ENCODE measurements at regions not wholly inside any gene's neighbourhood (a gene's known extent, or its start where the extent isn't known, plus 50 kb on each side); places are given as distances from the start of the nearest gene placed in this dataset.

DNA sequence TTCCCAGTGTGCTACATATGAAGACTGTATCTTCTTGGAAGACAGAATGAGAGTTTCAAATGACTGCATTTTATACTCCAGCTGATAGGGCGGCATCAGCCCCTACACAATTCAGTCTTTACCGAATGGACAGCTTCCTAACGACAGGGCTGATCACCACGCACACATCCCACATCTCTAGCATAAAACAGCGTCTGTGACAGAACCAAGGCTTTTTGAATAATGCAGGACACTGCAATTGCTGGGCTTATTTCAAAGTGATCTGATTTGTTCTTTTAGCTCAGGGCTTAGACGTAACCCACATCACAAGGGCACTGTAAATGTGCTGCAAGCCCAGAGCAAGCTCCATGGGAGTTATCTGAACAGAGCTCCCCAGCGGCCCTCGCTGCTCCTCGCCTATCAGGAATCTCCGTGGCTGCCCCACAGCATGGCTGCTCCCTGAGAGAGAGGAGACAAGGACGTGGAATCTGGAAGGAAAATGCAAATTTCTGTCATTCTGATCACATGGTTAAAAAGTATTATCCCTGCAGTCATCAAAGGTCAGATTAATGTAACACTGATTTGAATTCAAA, 158.5 kb upstream of the ALKAL2 start:
- no peaks in the 10 kb centered on the region for H3K79me2 ChIP-seq (ENCODE audit: low read length)
- H3K4me2 ChIP-seq (ENCODE audit: low read length), result no peak overlapping the region
- H4K20me1 ChIP-seq (ENCODE audit: insufficient read depth, low read length), result no peaks in the 10 kb centered on the region
- H3K4me1 ChIP-seq (ENCODE audit: low read length), result no peaks in the 10 kb centered on the region
- H3K27me3 ChIP-seq (ENCODE audit: low read depth, low read length), result no peaks in the 10 kb centered on the region
- no peak overlapping the region for H2AFZ ChIP-seq (ENCODE audit: low read depth, low read length)
- no peak for TF ChIP-seq EZH2phosphoT487 (IDR thresholded peaks at IDR 0.05; ENCODE audit: low read depth)
- TF ChIP-seq, protein P1, sequence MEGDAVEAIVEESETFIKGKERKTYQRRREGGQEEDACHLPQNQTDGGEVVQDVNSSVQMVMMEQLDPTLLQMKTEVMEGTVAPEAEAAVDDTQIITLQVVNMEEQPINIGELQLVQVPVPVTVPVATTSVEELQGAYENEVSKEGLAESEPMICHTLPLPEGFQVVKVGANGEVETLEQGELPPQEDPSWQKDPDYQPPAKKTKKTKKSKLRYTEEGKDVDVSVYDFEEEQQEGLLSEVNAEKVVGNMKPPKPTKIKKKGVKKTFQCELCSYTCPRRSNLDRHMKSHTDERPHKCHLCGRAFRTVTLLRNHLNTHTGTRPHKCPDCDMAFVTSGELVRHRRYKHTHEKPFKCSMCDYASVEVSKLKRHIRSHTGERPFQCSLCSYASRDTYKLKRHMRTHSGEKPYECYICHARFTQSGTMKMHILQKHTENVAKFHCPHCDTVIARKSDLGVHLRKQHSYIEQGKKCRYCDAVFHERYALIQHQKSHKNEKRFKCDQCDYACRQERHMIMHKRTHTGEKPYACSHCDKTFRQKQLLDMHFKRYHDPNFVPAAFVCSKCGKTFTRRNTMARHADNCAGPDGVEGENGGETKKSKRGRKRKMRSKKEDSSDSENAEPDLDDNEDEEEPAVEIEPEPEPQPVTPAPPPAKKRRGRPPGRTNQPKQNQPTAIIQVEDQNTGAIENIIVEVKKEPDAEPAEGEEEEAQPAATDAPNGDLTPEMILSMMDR (IDR thresholded peaks at IDR 0.05; ENCODE audit: low read depth, low read length), result no peak
- H3K9me3 ChIP-seq (ENCODE audit: insufficient read depth, low read length), result no peaks in the 10 kb centered on the region
- H3K4me3 ChIP-seq (ENCODE audit: low read length), result no peak overlapping the region
- no peak overlapping the region for H3K9ac ChIP-seq (ENCODE audit: low read length)
- no peak overlapping the region for H3K27ac ChIP-seq (ENCODE audit: low read length)
- H3K36me3 ChIP-seq (replicated peaks; ENCODE audit: low read depth, low read length), result no peaks in the 10 kb centered on the region

DNA sequence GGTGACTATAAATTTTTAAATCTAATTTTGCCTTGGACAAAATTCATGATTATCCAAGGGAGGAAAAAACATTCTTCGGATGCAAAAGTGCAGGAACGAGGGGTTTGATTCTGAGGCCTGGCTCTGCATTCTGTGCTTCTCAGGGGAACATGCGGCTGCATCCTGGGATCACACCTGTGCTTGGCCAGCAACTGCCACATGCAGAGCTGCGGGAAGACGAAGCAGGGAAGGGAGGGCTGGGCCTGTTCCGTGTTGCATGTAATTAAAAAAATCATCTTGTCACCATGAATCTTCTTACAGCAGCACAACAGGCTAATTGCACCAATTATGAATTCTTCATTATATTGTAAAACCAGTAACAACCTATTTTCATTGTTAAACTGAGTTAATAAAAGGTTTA, 158.0 kb upstream of the ALKAL2 start:
- H3K4me3 ChIP-seq (ENCODE audit: low read length), result no peak overlapping the region
- no peaks in the 10 kb centered on the region for H3K9me3 ChIP-seq (ENCODE audit: insufficient read depth, low read length)
- no peaks in the 10 kb centered on the region for H3K4me1 ChIP-seq (ENCODE audit: low read length)
- H2AFZ ChIP-seq (ENCODE audit: low read depth, low read length), result no peak overlapping the region
- H3K27ac ChIP-seq (ENCODE audit: low read length), result no peak overlapping the region
- no peak for TF ChIP-seq EZH2phosphoT487 (IDR thresholded peaks at IDR 0.05; ENCODE audit: low read depth)
- TF ChIP-seq, protein P1 (IDR thresholded peaks at IDR 0.05; ENCODE audit: low read depth, low read length), result no peak
- no peaks in the 10 kb centered on the region for H4K20me1 ChIP-seq (ENCODE audit: insufficient read depth, low read length)
- no peak overlapping the region for H3K9ac ChIP-seq (ENCODE audit: low read length)
- H3K4me2 ChIP-seq (ENCODE audit: low read length), result no peak overlapping the region
- no peaks in the 10 kb centered on the region for H3K79me2 ChIP-seq (ENCODE audit: low read length)
- H3K27me3 ChIP-seq (ENCODE audit: low read depth, low read length), result no peaks in the 10 kb centered on the region
- H3K36me3 ChIP-seq (replicated peaks; ENCODE audit: low read depth, low read length), result no peaks in the 10 kb centered on the region

DNA sequence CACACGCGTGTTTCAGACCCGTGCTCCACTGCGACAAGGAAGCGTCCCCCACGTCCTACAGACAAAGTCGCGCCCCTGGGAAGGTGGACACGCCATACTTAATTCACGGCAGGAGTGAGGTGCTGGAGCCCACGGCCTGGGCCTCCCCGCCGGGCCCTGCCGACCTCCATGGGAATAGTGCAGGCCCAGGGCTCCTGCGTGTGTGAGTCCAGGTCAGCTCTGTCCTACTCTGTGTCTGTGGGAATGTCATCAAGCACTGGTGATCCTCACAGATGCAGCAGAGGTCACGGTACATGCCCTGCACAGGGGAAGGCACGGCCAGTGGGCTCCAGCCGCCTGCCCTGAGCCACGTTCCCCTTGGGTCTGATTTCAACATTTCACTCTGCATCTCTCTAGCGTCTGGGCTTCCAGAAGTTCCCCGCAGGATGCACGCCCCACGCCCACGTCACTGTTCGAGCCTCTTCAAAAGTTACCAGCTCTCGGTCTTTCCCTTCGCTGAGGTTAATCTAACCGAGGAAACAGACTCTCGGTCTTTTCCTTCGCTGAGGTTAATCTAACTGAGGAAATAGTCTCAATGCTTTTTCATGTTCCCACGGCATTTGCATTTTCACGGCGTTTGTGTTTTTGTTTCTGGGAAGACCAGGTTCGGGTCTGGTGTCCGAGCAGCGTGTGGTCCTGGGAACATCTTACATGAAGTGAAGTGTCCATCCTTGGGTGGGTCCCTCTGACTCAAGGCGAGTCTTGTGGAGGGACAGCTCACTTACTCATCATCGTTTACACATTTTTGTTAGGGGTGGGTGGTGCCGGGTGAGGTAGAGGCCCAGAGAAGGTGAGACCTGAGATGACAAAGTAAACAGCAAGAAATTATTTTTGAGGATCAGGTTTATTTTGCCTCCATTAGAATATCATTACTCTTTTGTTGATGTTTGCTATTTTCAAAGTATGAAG, 157.3 kb upstream of the ALKAL2 start:
- no peaks in the 10 kb centered on the region for H3K9me3 ChIP-seq (ENCODE audit: insufficient read depth, low read length)
- no peak overlapping the region for H2AFZ ChIP-seq (ENCODE audit: low read depth, low read length)
- H3K9ac ChIP-seq (ENCODE audit: low read length), result no peak overlapping the region
- H3K79me2 ChIP-seq (ENCODE audit: low read length), result no peaks in the 10 kb centered on the region
- H3K36me3 ChIP-seq (replicated peaks; ENCODE audit: low read depth, low read length), result no peaks in the 10 kb centered on the region
- H3K4me1 ChIP-seq (ENCODE audit: low read length), result no peaks in the 10 kb centered on the region
- no peaks in the 10 kb centered on the region for H3K27me3 ChIP-seq (ENCODE audit: low read depth, low read length)
- no peak overlapping the region for H3K4me3 ChIP-seq (ENCODE audit: low read length)
- H3K27ac ChIP-seq (ENCODE audit: low read length), result no peak overlapping the region
- no peak overlapping the region for H3K4me2 ChIP-seq (ENCODE audit: low read length)
- TF ChIP-seq EZH2phosphoT487 (IDR thresholded peaks at IDR 0.05; ENCODE audit: low read depth), result no peak
- TF ChIP-seq, protein P1 (IDR thresholded peaks at IDR 0.05; ENCODE audit: low read depth, low read length), result no peak
- no peaks in the 10 kb centered on the region for H4K20me1 ChIP-seq (ENCODE audit: insufficient read depth, low read length)

DNA sequence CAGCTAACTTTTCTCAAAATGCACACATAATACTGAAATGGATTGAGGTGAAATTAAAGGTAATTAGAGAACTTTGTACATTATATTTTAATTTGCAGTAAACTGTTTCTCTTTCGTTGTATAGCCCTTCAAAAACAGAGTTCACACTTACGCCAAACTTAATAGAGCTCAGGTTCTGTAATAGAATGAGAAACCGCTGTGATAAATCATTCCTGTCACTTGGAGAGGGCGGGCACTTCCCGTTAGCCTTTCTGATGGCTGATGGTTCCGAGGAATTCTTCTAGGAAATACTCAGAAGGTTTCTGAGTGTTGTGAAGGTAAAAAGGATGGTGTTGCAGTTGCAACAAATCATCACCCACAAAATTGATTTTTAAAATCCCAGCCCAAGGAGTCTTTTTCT, 155.8 kb upstream of the ALKAL2 start:
- Histone ChIP-seq H3K4me1 (ENCODE audit: low read length) (no peaks in the 10 kb centered on the region), H3K4me3 (ENCODE audit: low read length) (no peak overlapping the region), H3K27me3 (ENCODE audit: low read depth, low read length) (no peaks in the 10 kb centered on the region), H3K27ac (ENCODE audit: low read length) (no peak overlapping the region), H3K79me2 (ENCODE audit: low read length) (no peaks in the 10 kb centered on the region), H3K36me3 (replicated peaks; ENCODE audit: low read depth, low read length) (no peaks in the 10 kb centered on the region), H3K9ac (ENCODE audit: low read length) (no peak overlapping the region), H4K20me1 (ENCODE audit: insufficient read depth, low read length) (no peaks in the 10 kb centered on the region), H3K4me2 (ENCODE audit: low read length) (no peak overlapping the region), H3K9me3 (ENCODE audit: insufficient read depth, low read length) (no peaks in the 10 kb centered on the region), H2AFZ (ENCODE audit: low read depth, low read length) (no peak overlapping the region)
- no peak for TF ChIP-seq EZH2phosphoT487 (IDR thresholded peaks at IDR 0.05; ENCODE audit: low read depth)
- TF ChIP-seq, protein P1 (IDR thresholded peaks at IDR 0.05; ENCODE audit: low read depth, low read length), result no peak

All from OCI-LY3 (cell line).